GM19372 (cell line): ENCODE measurements at regions not wholly inside any gene's neighbourhood (a gene's known extent, or its start where the extent isn't known, plus 50 kb on each side); places are given as distances from the start of the nearest gene placed in this dataset.
"Not testable (repeated sequence)": the region's sequence is repeated elsewhere in the genome, so short reads cannot be mapped to it uniquely, and the experiment has no call there.

ENCODE experiments used
- ATAC-seq: cut with Tn5 transposase; IDR thresholded peaks from one replicate; pipeline ENCODE4 v1.9.1; 2021; ENCODE audit warnings: mild to moderate bottlenecking, low read depth, moderate library complexity; ENCODE audit not compliant: unreplicated experiment

- ATAC-seq = no peak
Measured at GRCh38 chr5:12237837-12238575, 333.8 kb upstream of the CTNND2 start.

- no peak for ATAC-seq
Measured at GRCh38 chr5:12230659-12231058, 326.4 kb upstream of the CTNND2 start.

GRCh38 chr5:12217039-12217438 is 312.8 kb upstream of the CTNND2 start:
- ATAC-seq = no peak

- ATAC-seq = no peak
Measured at GRCh38 chr5:12214267-12215015, 310.2 kb upstream of the CTNND2 start.

- no peak for ATAC-seq
Measured at GRCh38 chr5:12208366-12209100, 304.3 kb upstream of the CTNND2 start.

GRCh38 chr5:12204761-12205160 is 300.5 kb upstream of the CTNND2 start:
- ATAC-seq = no peak

GRCh38 chr5:12193536-12193935 is 289.3 kb upstream of the CTNND2 start:
- ATAC-seq = no peak

GRCh38 chr5:12183003-12183402 is 278.8 kb upstream of the CTNND2 start:
- ATAC-seq = no peak

- ATAC-seq = no peak
Measured at GRCh38 chr5:12177851-12178250, 273.6 kb upstream of the CTNND2 start.

GRCh38 chr5:12177225-12177624 is 273.0 kb upstream of the CTNND2 start:
- ATAC-seq = no peak

GRCh38 chr5:12175914-12176585 is 271.8 kb upstream of the CTNND2 start:
- ATAC-seq = no peak

GRCh38 chr5:12174734-12175133 is 270.5 kb upstream of the CTNND2 start:
- no peak for ATAC-seq

- ATAC-seq = no peak
Measured at GRCh38 chr5:12169536-12169935, 265.3 kb upstream of the CTNND2 start.

- ATAC-seq = no peak
Measured at GRCh38 chr5:12162863-12163262, 258.6 kb upstream of the CTNND2 start.

- no peak for ATAC-seq
Measured at GRCh38 chr5:12147513-12147912, 243.3 kb upstream of the CTNND2 start.

GRCh38 chr5:12141496-12141895 is 237.2 kb upstream of the CTNND2 start:
- no peak for ATAC-seq

GRCh38 chr5:12133520-12133919 is 229.3 kb upstream of the CTNND2 start:
- ATAC-seq = no peak

- ATAC-seq = not testable (repeated sequence)
Measured at GRCh38 chr5:12131020-12131419, 226.8 kb upstream of the CTNND2 start.

GRCh38 chr5:12125895-12126294 is 221.6 kb upstream of the CTNND2 start:
- ATAC-seq = no peak

- ATAC-seq = no peak
Measured at GRCh38 chr5:12119657-12120056, 215.4 kb upstream of the CTNND2 start.

- no peak for ATAC-seq
Measured at GRCh38 chr5:12114075-12114474, 209.8 kb upstream of the CTNND2 start.
